GM21367 (cell line): ENCODE measurements at regions not wholly inside any gene's neighbourhood (a gene's known extent, or its start where the extent isn't known, plus 50 kb on each side); places are given as distances from the start of the nearest gene placed in this dataset.

Source experiments
- ATAC-seq: cut with Tn5 transposase; IDR thresholded peaks from one replicate; pipeline ENCODE4 v1.9.1; 2021; ENCODE audit not compliant: unreplicated experiment

- no peak for ATAC-seq
These were observed 516.8 kb downstream of the CFAP47 start for GRCh38 chrX:36436361-36436760.

GRCh38 chrX:36443007-36443406, 523.5 kb downstream of the CFAP47 start:
- ATAC-seq = no peak

GRCh38 chrX:36445566-36445965, 526.0 kb downstream of the CFAP47 start:
- no peak for ATAC-seq

GRCh38 chrX:36462142-36462541, 542.6 kb downstream of the CFAP47 start:
- ATAC-seq = no peak

GRCh38 chrX:36480441-36480990, 527.6 kb upstream of the FAM47C start:
- ATAC-seq = no peak

GRCh38 chrX:36501169-36501702, 506.9 kb upstream of the FAM47C start:
- no peak for ATAC-seq

- no peak for ATAC-seq
These were observed 503.5 kb upstream of the FAM47C start for GRCh38 chrX:36504625-36505024.

GRCh38 chrX:36508042-36508441, 500.1 kb upstream of the FAM47C start:
- ATAC-seq = no peak

- no peak for ATAC-seq
These were observed 497.4 kb upstream of the FAM47C start for GRCh38 chrX:36510736-36511135.

GRCh38 chrX:36528661-36529060, 479.5 kb upstream of the FAM47C start:
- ATAC-seq = no peak

GRCh38 chrX:36534900-36535299, 473.3 kb upstream of the FAM47C start:
- ATAC-seq = no peak

GRCh38 chrX:36543499-36543898, 464.7 kb upstream of the FAM47C start:
- ATAC-seq = no peak

GRCh38 chrX:36562986-36563385, 445.2 kb upstream of the FAM47C start:
- ATAC-seq = no peak

- no peak for ATAC-seq
These were observed 439.2 kb upstream of the FAM47C start for GRCh38 chrX:36568946-36569345.

GRCh38 chrX:36573720-36574119, 434.4 kb upstream of the FAM47C start:
- ATAC-seq = no peak

GRCh38 chrX:36575670-36576069, 432.5 kb upstream of the FAM47C start:
- no peak for ATAC-seq

GRCh38 chrX:36577006-36577405, 431.2 kb upstream of the FAM47C start:
- ATAC-seq = no peak

GRCh38 chrX:36581030-36581429, 427.1 kb upstream of the FAM47C start:
- ATAC-seq = no peak

GRCh38 chrX:36583674-36584073, 424.5 kb upstream of the FAM47C start:
- no peak for ATAC-seq

GRCh38 chrX:36609616-36610585, 398.3 kb upstream of the FAM47C start:
- ATAC-seq = no peak

GRCh38 chrX:36626898-36627297, 381.3 kb upstream of the FAM47C start:
- ATAC-seq = no peak

- ATAC-seq = no peak
These were observed 367.9 kb upstream of the FAM47C start for GRCh38 chrX:36640232-36640631.
